ENCODE measurements at regions not wholly inside any gene's neighbourhood (a gene's known extent, or its start where the extent isn't known, plus 50 kb on each side); places are given as distances from the start of the nearest gene placed in this dataset.

- TF ChIP-seq CTCF (IDR thresholded peaks at IDR 0.05; ENCODE audit: low read depth, low read length) (no peak), EZH2phosphoT487 (IDR thresholded peaks at IDR 0.05; ENCODE audit: low read depth) (no peak)
Observed at GRCh38 chr10:34918776-34919315, 103.8 kb upstream of the PARD3 start.
